ENCODE measurements at regions not wholly inside any gene's neighbourhood (a gene's known extent, or its start where the extent isn't known, plus 50 kb on each side); places are given as distances from the start of the nearest gene placed in this dataset.
"Not testable (repeated sequence)": the region's sequence is repeated elsewhere in the genome, so short reads cannot be mapped to it uniquely, and the experiment has no call there.

- not testable (repeated sequence) for DNase-seq (ENCODE audit: low read depth)
These were observed 293.7 kb upstream of the PLGLB1 start for GRCh38 chr2:87315183-87315902.

DNA sequence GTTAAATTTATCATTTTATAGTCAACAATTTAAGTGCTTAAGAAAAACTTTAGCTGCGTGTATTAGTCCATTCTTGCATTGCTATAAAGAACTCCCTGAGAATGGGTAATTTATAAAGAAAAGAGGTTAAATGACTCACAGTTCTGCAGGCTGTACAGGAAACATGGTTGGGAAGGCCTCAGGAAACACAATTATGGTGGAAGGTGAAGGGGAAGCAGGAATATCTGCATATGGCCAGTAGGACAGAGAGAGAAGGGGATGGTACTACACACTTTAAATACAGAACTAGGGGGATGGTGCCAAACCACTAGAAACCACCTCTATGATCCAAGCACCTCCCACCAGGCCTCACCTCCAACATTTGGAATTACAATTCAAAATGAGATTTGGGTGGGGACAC, 295.5 kb upstream of the PLGLB1 start:
- not testable (repeated sequence) for DNase-seq (ENCODE audit: low read depth)

- DNase-seq (ENCODE audit: low read depth), result peak; percentile 65
These were observed 297.3 kb upstream of the PLGLB1 start for GRCh38 chr2:87318814-87319491.

DNA sequence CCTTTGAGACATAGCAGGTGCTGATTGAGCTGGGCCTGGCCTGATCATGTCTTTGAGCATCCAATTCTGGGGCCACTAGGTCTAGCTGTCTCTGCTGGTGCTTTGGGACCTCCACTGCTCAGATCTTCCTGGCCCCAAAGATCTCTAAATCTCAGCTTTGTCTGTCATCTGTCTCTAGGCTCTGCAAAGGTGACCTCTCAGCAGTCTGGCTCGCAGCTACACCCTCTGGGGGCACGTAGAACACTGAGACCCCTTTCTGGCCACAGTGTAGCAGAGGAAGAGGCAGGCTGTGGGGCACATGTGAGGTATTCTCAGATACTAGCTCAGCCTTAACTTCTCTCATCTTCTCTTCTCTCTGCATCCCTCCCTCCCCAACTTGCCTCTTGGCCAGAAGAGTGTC, 298.1 kb upstream of the PLGLB1 start:
- DNase-seq (ENCODE audit: low read depth), result not testable (repeated sequence)

DNA sequence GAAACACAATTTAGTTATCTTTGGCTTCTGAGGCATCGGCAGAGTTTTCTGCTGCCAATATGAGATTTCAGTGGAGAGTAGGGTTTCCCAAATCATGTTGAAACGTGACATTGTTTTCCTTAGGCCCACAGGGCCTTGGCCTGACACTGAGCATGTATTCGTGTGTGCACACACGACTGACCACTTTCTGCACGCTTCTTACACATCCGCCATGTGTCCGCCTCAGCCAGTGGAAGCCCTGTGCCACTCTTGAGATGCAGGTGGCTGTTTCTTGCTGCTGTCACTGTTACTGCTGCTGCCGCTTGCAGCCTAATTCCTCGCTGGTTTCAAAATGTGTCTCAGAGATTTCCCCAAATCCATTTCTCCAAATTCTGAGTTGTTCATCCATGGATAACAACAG, 299.6 kb upstream of the PLGLB1 start:
- DNase-seq (ENCODE audit: low read depth), result not testable (repeated sequence)

GRCh38 chr2:87324335-87325041, 302.8 kb upstream of the PLGLB1 start:
- DNase-seq (ENCODE audit: low read depth), result not testable (repeated sequence)

- not testable (repeated sequence) for DNase-seq (ENCODE audit: low read depth)
These were observed 303.6 kb upstream of the PLGLB1 start for GRCh38 chr2:87325042-87325910.

- DNase-seq (ENCODE audit: low read depth), result not testable (repeated sequence)
These were observed 304.3 kb upstream of the PLGLB1 start for GRCh38 chr2:87325911-87326294.

DNA sequence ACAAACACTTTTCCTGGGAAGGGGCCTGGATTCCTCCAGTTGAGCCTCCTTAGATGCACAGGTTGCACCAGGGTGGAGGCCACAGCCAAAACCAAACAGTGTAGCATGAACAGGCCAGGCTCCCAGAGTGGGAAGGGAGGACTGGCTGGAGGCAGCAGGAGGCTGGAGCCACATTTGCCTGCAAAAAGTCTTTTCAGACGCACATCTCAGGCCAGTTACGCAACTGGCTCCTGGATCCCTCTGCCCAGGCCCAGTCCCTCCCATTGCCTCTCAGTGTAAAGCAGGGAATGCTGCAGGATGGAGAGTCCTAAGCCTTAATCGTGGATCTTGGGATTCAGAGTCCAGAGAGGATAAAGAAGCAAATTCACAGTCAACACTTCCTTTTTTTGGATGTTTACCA, 305.1 kb upstream of the PLGLB1 start:
- DNase-seq (ENCODE audit: low read depth), result not testable (repeated sequence)

GRCh38 chr2:87327648-87328371, 306.2 kb upstream of the PLGLB1 start:
- not testable (repeated sequence) for DNase-seq (ENCODE audit: low read depth)

- DNase-seq (ENCODE audit: low read depth), result not testable (repeated sequence)
These were observed 307.9 kb upstream of the PLGLB1 start for GRCh38 chr2:87329529-87329928.

DNA sequence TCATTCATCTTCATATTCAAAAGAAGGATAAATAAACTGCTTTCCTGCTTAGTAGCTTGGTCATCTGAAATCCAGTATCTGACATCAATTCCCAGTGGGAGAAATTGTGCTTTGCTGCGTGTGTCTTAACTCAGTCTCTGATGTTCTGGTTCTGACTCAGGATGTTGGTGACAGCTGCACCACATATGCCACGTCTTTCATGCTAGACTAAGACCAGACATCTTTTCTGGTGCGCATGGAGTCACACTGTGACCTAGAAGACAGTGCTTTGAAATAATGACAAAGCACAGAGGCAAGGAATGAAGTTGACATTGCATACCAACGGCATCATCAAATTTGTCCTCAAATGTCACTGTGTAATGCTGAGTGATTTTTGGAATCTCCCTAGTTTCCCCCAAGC, 308.8 kb upstream of the PLGLB1 start:
- DNase-seq (ENCODE audit: low read depth), result not testable (repeated sequence)

DNA sequence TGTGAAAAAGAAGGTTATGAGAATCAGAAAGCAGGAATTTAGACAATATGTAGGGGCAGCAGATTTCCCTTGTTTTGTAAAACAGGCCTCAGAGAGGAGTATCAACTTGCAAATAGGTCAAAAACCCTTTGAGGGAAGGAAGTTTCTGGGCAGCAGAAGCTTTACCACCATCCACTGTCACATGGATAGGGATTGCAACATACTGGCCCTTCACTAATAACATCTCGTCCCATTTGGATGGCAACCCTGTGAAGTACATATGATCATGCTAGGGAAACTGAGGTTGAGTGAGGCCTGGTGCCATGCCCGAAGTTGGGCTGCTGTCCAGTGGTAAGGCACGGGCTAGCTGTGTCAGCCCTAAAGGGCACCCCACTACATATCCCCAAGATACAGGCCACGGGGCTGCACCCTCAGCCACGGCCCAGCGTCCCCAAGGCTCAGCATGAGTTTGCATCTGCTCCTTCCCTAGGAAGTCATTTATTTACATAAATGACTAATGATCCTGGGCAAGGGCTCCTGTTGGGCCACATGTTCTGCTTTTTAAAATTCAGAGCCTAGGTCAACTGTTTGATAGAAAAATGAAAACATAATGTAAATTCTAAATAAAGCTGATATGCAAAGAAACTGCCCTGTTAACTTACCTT, 310.4 kb upstream of the PLGLB1 start:
- not testable (repeated sequence) for DNase-seq (ENCODE audit: low read depth)

- DNase-seq (ENCODE audit: low read depth), result not testable (repeated sequence)
These were observed 313.2 kb upstream of the PLGLB1 start for GRCh38 chr2:87334888-87335287.

- DNase-seq (ENCODE audit: low read depth), result not testable (repeated sequence)
These were observed 317.4 kb upstream of the PLGLB1 start for GRCh38 chr2:87338998-87339397.

DNA sequence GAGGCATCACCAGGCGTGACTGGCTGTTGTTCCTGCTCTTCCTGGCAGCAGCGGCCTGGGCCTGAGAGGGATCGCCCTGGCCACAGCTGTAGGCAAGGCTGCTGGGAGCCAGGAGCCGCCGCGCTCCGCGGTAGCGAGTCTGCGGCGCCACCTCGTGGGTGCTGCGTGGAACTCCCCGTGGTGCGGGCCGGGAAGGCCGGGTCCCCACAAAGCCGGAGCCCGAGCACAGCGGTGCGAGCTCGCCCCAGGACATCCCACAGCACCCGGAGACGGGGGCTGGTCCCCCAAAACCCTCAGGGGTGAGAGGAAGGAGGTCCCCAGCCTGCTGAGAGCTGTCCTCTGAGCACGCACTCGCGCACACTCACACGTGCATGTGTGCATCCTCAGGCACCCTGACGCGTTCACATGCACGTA, 320.0 kb upstream of the PLGLB1 start:
- DNase-seq (ENCODE audit: low read depth), result not testable (repeated sequence)

GRCh38 chr2:87342175-87342574, 320.5 kb upstream of the PLGLB1 start:
- DNase-seq (ENCODE audit: low read depth), result not testable (repeated sequence)

DNA sequence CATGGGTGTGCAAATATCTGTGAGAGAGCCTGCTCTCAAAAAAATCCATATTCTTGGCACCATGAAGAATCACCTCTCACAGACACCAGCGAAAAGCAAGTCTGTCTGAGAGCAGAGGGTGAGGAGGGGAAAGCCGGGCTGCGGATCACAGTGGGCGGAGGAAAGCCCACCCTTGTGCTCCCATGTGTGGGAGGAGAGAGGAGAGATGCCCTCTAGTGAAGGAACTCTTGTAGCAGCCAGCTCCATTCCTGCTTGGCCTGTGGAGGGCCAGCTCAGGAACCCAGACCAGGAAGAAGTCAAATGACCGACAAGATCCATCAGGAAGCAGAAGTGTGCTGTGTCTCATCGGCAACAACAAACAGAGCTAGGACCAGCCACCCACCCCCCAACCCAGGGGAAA, 321.7 kb upstream of the PLGLB1 start:
- not testable (repeated sequence) for DNase-seq (ENCODE audit: low read depth)

DNA sequence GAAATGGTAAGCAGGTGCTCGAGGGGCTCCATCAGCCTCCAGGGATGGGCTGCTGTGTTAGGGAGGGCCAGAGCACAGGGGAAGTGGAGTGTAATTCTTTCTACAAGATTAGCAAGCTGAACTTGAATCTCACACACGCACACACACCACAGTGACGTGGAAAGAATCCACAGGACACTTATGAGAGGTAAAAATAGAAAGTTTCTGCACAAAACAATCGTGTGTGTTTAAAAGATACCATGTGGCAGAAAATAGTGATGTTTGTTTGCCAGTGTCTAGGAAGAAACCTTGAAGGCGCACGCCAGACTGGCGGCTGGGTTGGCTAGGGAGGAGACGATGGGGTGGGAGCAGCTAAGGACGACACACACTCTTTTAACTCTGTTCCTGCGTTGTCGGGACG, 323.6 kb upstream of the PLGLB1 start:
- DNase-seq (ENCODE audit: low read depth), result not testable (repeated sequence)

- DNase-seq (ENCODE audit: low read depth), result not testable (repeated sequence)
These were observed 326.9 kb upstream of the PLGLB1 start for GRCh38 chr2:87348556-87348955.

DNA sequence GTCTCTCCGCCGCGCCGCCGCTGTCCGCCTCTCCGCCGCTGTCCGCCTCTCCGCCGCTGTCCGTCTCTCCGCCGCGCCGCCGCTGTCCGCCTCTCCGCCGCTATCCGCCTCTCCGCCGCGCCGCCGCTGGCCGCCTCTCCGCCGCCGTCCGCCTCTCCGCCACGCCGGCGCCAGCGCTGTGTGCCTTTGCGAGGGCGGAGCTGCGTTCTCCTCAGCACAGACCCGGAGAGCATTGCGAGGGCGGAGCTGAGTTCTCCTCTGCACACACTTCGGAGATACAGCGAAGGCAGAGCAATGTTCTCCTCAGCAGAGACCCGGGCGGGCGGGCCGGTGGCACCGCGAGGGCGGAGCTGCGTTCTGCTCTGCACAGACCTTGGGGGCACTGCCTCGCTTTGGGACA, 327.4 kb upstream of the PLGLB1 start:
- DNase-seq (ENCODE audit: low read depth), result not testable (repeated sequence)
